ENCODE measurements at regions not wholly inside any gene's neighbourhood (a gene's known extent, or its start where the extent isn't known, plus 50 kb on each side); places are given as distances from the start of the nearest gene placed in this dataset.

DNA sequence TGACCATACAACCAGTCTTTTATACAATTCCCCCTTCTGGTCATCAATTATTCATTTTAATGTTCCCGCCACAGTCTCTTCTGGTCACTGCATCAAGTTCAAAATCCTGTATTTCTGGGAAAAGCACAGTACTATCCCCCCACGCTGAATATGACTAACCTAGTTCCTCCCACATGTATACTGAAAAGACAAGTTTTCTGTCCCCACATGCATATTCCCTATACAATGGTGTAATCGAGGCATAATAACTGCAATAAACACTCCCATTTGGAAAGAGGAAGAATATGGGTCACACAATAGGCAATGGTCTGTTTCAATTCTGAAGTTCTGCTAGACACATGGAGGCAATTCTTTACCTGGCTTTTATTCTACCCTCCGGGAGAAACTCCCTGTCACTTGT is 344.9 kb downstream of the EFNA5 start:
- Histone ChIP-seq H3K27ac (ENCODE audit: low read depth in 1 of 2, low read length in 1 of 2) (no peak overlapping the region), H3K36me3 (ENCODE audit: control insufficient read depth in 4 of 4, insufficient read depth in 4 of 4, low read length in 4 of 4) (no peaks in the 10 kb centered on the region), H3K9me3 (ENCODE audit: control insufficient read depth in 4 of 4, insufficient read depth in 3 of 4, low read length in 3 of 4) (no peaks in the 10 kb centered on the region), H3K27me3 (ENCODE audit: control insufficient read depth in 3 of 3, insufficient read depth in 3 of 3, low read length in 2 of 3) (no peaks in the 10 kb centered on the region), H3K4me1 (ENCODE audit: control insufficient read depth in 5 of 5, insufficient read depth in 5 of 5, low read length in 5 of 5) (peaks cover 0 to 39% (median 0%) of the 10 kb centered on the region in 5 donors), H3K4me3 (no peak overlapping the region), H3K9ac (ENCODE audit: insufficient read depth in 1 of 2, low read length in 2 of 2) (no peak overlapping the region)
- TF ChIP-seq, protein P1, sequence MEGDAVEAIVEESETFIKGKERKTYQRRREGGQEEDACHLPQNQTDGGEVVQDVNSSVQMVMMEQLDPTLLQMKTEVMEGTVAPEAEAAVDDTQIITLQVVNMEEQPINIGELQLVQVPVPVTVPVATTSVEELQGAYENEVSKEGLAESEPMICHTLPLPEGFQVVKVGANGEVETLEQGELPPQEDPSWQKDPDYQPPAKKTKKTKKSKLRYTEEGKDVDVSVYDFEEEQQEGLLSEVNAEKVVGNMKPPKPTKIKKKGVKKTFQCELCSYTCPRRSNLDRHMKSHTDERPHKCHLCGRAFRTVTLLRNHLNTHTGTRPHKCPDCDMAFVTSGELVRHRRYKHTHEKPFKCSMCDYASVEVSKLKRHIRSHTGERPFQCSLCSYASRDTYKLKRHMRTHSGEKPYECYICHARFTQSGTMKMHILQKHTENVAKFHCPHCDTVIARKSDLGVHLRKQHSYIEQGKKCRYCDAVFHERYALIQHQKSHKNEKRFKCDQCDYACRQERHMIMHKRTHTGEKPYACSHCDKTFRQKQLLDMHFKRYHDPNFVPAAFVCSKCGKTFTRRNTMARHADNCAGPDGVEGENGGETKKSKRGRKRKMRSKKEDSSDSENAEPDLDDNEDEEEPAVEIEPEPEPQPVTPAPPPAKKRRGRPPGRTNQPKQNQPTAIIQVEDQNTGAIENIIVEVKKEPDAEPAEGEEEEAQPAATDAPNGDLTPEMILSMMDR (IDR thresholded peaks at IDR 0.05; ENCODE audit: control extremely low read depth, extremely low read depth): no peak
- WGBS, 2 donors: 91 to 94% methylated on average over 4 of the region's 4 CpGs
- ATAC-seq (ENCODE audit: insufficient read depth, low FRiP score) (no peak), DNase-seq (no peak)

DNA sequence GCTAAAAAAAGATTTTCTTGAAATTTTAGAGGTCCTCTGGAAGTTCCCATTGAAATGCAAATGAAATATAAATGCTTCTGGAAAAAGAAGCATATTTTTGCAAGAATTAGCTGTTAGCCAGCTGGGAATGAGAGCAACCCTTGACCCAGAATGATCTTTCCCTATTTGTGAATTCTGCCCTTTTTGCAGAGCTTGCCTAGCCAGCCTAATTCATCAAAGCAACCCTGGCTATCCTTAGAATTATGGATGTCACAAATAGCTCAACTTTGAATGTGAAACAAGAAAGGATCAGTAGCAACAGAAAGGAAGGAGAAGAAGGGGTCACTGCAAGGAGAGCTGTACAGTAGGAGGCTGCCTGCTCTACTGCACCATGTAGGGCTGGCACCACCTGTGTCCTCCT is 345.9 kb downstream of the EFNA5 start:
- ATAC-seq (ENCODE audit: insufficient read depth, low FRiP score): no peak
- TF ChIP-seq, protein P1 (IDR thresholded peaks at IDR 0.05; ENCODE audit: control extremely low read depth, extremely low read depth): no peak
- H3K27ac ChIP-seq (ENCODE audit: low read depth in 1 of 2, low read length in 1 of 2): no peak overlapping the region

DNA sequence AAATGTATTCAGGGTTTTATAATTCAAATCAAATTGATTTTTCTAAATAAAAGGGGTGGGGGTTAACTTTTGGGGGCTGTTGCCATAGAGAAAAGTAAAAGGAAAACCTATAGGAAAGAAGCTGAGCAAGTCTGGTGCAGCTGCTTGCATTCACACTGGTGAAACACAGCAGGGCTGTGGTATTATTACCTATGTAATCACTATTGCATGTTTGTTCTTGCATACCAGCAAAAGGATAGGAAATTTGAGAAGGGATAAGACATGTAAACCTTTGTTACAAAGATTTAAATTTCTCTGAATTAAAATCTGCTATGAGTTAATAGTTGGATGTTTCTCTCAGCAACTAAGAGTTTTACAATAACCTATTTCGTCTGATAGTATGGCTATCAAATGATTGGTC is 346.7 kb downstream of the EFNA5 start:
- Histone ChIP-seq H3K27ac (ENCODE audit: low read depth in 1 of 2, low read length in 1 of 2) (no peak overlapping the region), H3K27me3 (ENCODE audit: control insufficient read depth in 3 of 3, insufficient read depth in 3 of 3, low read length in 2 of 3) (no peaks in the 10 kb centered on the region), H3K4me1 (ENCODE audit: control insufficient read depth in 5 of 5, insufficient read depth in 5 of 5, low read length in 5 of 5) (peaks cover 0 to 47% (median 0%) of the 10 kb centered on the region in 5 donors), H3K9me3 (ENCODE audit: control insufficient read depth in 4 of 4, insufficient read depth in 3 of 4, low read length in 3 of 4) (no peaks in the 10 kb centered on the region), H3K36me3 (ENCODE audit: control insufficient read depth in 4 of 4, insufficient read depth in 4 of 4, low read length in 4 of 4) (no peaks in the 10 kb centered on the region), H3K4me3 (no peak overlapping the region), H3K9ac (ENCODE audit: insufficient read depth in 1 of 2, low read length in 2 of 2) (no peak overlapping the region)
- WGBS, 2 donors: 84 to 88% methylated on average over 1 of the region's 1 CpG
- TF ChIP-seq, protein P1 (IDR thresholded peaks at IDR 0.05; ENCODE audit: control extremely low read depth, extremely low read depth): no peak
- DNase-seq (no peak), ATAC-seq (ENCODE audit: insufficient read depth, low FRiP score) (no peak)

More for the DNA sequence above, 345.9 kb downstream of the EFNA5 start:
- Histone ChIP-seq H3K4me1 (ENCODE audit: control insufficient read depth in 5 of 5, insufficient read depth in 5 of 5, low read length in 5 of 5) (peaks cover 0 to 47% (median 0%) of the 10 kb centered on the region in 5 donors), H3K9me3 (ENCODE audit: control insufficient read depth in 4 of 4, insufficient read depth in 3 of 4, low read length in 3 of 4) (no peaks in the 10 kb centered on the region), H3K9ac (ENCODE audit: insufficient read depth in 1 of 2, low read length in 2 of 2) (no peak overlapping the region), H3K4me3 (no peak overlapping the region), H3K27me3 (ENCODE audit: control insufficient read depth in 3 of 3, insufficient read depth in 3 of 3, low read length in 2 of 3) (no peaks in the 10 kb centered on the region), H3K36me3 (ENCODE audit: control insufficient read depth in 4 of 4, insufficient read depth in 4 of 4, low read length in 4 of 4) (no peaks in the 10 kb centered on the region)
- no peak for DNase-seq

DNA sequence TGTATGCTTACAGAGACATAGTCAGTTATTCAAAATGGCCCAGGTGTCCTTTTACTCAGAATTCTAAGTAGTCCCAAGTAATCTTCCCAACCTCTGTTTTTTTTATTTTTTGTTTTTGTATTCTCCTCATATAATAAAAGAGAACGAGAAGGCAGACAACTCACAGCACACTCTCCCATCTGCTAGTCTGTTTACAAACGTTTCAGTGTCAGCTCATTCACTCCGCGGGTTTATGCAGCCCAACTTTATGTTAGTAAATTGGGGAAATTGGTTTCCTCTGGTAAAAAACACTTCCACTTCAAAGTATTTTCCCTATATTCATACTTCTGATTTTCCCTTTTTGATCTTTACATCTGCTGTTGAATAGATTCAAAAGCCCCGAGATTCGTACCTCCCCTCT is 347.2 kb downstream of the EFNA5 start:
- H3K27me3 ChIP-seq (ENCODE audit: control insufficient read depth in 3 of 3, insufficient read depth in 3 of 3, low read length in 2 of 3): no peaks in the 10 kb centered on the region
- no peaks in the 10 kb centered on the region for H3K36me3 ChIP-seq (ENCODE audit: control insufficient read depth in 4 of 4, insufficient read depth in 4 of 4, low read length in 4 of 4)
- peaks cover 0 to 47% (median 0%) of the 10 kb centered on the region in 5 donors for H3K4me1 ChIP-seq (ENCODE audit: control insufficient read depth in 5 of 5, insufficient read depth in 5 of 5, low read length in 5 of 5)
- DNase-seq: peak; percentile 36 to 86 (median 81)
- no peaks in the 10 kb centered on the region for H3K9me3 ChIP-seq (ENCODE audit: control insufficient read depth in 4 of 4, insufficient read depth in 3 of 4, low read length in 3 of 4)
- H3K27ac ChIP-seq (ENCODE audit: low read depth in 1 of 2, low read length in 1 of 2): no peak overlapping the region
- H3K9ac ChIP-seq (ENCODE audit: insufficient read depth in 1 of 2, low read length in 2 of 2): no peak overlapping the region
- H3K4me3 ChIP-seq: no peak overlapping the region
- 70% methylated on average over 6 of the region's 6 CpGs for WGBS, 2 donors
- TF ChIP-seq, protein P1 (IDR thresholded peaks at IDR 0.05; ENCODE audit: control extremely low read depth, extremely low read depth): no peak
- no peak for ATAC-seq (ENCODE audit: insufficient read depth, low FRiP score)
